K562 (cell line): ENCODE measurements at regions not wholly inside any gene's neighbourhood (a gene's known extent, or its start where the extent isn't known, plus 50 kb on each side); places are given as distances from the start of the nearest gene placed in this dataset.

Source experiments
- ATAC-seq: fragments of 200-7000 bp; cut with Tn5 transposase; 3 replicates; pipeline ENCODE4 v1.9.1; 2020; ENCODE audit warnings: moderate library complexity
- BruUV-seq: library from RNA; stranded (reverse); fragments of 400-500 nt; replicated peaks from 2 replicates; lab custom pipeline; 2021; lab: Mats Ljungman, UMichigan
- CTCF ChIA-PET: fragments of 300-600 bp; formaldehyde crosslinking; extraction: SDS; loops from one replicate; lab custom pipeline; 2021; ENCODE audit warnings: low intra/inter-chr PET ratio; lab: Yijun Ruan, JAX
- POLR2A ChIA-PET: fragments of 300-600, 350-650 bp; sonication (Branson Sonifier 250); formaldehyde crosslinking; extraction: SDS; loops from one replicate; lab custom pipeline; 2021; ENCODE audit warnings: antibody characterized with exemption, inconsistent platforms; lab: Yijun Ruan, JAX
- DNase-seq, 4 experiments: peaks; one replicate each; pipeline versions ENCODE4 v3.0.0 to v3.0.0-alpha.2; 2011 to 2018; ENCODE audit warnings: low spot score in 3 of 4, mixed read lengths in 3 of 4; ENCODE audit errors: extremely low read depth in 1 of 4
- FAIRE-seq: peaks from 2 replicates; lab custom pipeline; 2011; peaks lifted over from hg19 to GRCh38; lab: Jason Lieb, UNC
- H2AFZ ChIP-seq: 2 replicates; pipeline ENCODE4 v1.6.0; 2011; ENCODE audit warnings: low read depth, low read length, control low read depth, inconsistent platforms
- H3K27ac ChIP-seq: fragments of 200-600 bp; 3 replicates; pipeline ENCODE4 v1.8.0; 2011; ENCODE audit warnings: low read depth, mild to moderate bottlenecking, control low read depth, inconsistent platforms, low read length, moderate library complexity, mixed read lengths; ENCODE audit errors: extremely low read depth
- H3K27me3 ChIP-seq, 2 experiments: fragments of 300-600 bp in 1 of 2; 2 replicates in 1 of 2; 3 replicates in 1 of 2; pipeline versions ENCODE4 v1.6.0 to v1.8.0; 2011; ENCODE audit warnings: inconsistent platforms in 2 of 2, low read length in 2 of 2, mild to moderate bottlenecking in 1 of 2, mixed read lengths in 1 of 2, moderate library complexity in 1 of 2; ENCODE audit not compliant: control insufficient read depth in 2 of 2, insufficient read depth in 2 of 2
- H3K36me3 ChIP-seq: fragments of 300-600 bp; 3 replicates; pipeline ENCODE4 v1.8.0; 2011; ENCODE audit warnings: mild to moderate bottlenecking, low read length, inconsistent platforms; ENCODE audit not compliant: control insufficient read depth, insufficient read depth
- H3K4me1 ChIP-seq, 2 experiments: fragments of 200-600 bp in 1 of 2; replicated peaks in 1 of 2; 2 replicates in 1 of 2; 3 replicates in 1 of 2; pipeline versions ENCODE4 v1.5.1 to v1.8.0; 2011; ENCODE audit warnings: inconsistent platforms in 2 of 2, low read length in 2 of 2, mild to moderate bottlenecking in 1 of 2, mixed read lengths in 1 of 2, moderate library complexity in 1 of 2; ENCODE audit not compliant: control insufficient read depth in 2 of 2, insufficient read depth in 2 of 2
- H3K4me2 ChIP-seq: 2 replicates; pipeline ENCODE4 v1.6.1; 2011; ENCODE audit warnings: low read length, control low read depth, inconsistent platforms, mixed read lengths; ENCODE audit not compliant: insufficient read depth
- H3K4me3 ChIP-seq: fragments of 200-600 bp; sonication (generic), shearing (Covaris generic); 2 replicates; pipeline ENCODE4 v1.5.1; 2016; ENCODE audit warnings: control low read depth, inconsistent platforms
- H3K79me2 ChIP-seq: fragments of 200-600 bp; 3 replicates; pipeline ENCODE4 v1.8.0; 2011; ENCODE audit warnings: low read length, inconsistent platforms; ENCODE audit not compliant: control insufficient read depth, insufficient read depth
- H3K9ac ChIP-seq, 2 experiments: 2 replicates each; pipeline versions ENCODE4 v1.6.0 to v1.6.1; 2011; ENCODE audit warnings: low read depth in 2 of 2, low read length in 2 of 2, control low read depth in 1 of 2, inconsistent platforms in 1 of 2, mild to moderate bottlenecking in 1 of 2, mixed read lengths in 1 of 2; ENCODE audit not compliant: insufficient read depth in 1 of 2
- H3K9me1 ChIP-seq: one replicate; pipeline ENCODE4 v1.6.0; 2011; ENCODE audit warnings: inconsistent platforms, mild to moderate bottlenecking, low read length, moderate library complexity; ENCODE audit not compliant: control insufficient read depth, insufficient read depth
- H3K9me3 ChIP-seq: replicated peaks from 2 replicates; pipeline ENCODE4 v1.5.1; 2011; ENCODE audit warnings: low read depth, low read length, inconsistent platforms; ENCODE audit not compliant: control insufficient read depth, insufficient read depth
- H4K20me1 ChIP-seq: replicated peaks from 2 replicates; pipeline ENCODE4 v1.6.1; 2011; ENCODE audit warnings: low read length, inconsistent platforms, mixed read lengths; ENCODE audit not compliant: control insufficient read depth, insufficient read depth
- C11orf30 ChIP-seq: fragments of 450-650 bp; IDR thresholded peaks from 2 replicates; pipeline ENCODE4 v1.6.1; 2016; ENCODE audit warnings: low read depth, mild to moderate bottlenecking
- FOXP1 ChIP-seq: sonication (generic); formaldehyde crosslinking; IDR thresholded peaks from 2 replicates; pipeline ENCODE4 v1.8.0; 2022; ENCODE audit warnings: mild to moderate bottlenecking, missing genetic modification reagents
- ID3 ChIP-seq, 2 experiments: fragments of 250-450 bp in 1 of 2; fragments of 450-650 bp in 1 of 2; sonication (Bioruptor Pico) in 1 of 2; IDR thresholded peaks; 2 replicates each; pipeline versions ENCODE4 v1.6.1 to v1.8.0; 2016 to 2021; ENCODE audit warnings: mild to moderate bottlenecking in 2 of 2, moderate library complexity in 2 of 2, missing compliant biosample characterization in 1 of 2, missing genetic modification characterization in 1 of 2
- IFI16 ChIP-seq: fragments of 250-450 bp; sonication (Bioruptor Pico); IDR thresholded peaks from 2 replicates; pipeline ENCODE4 v2.1.2; 2022; ENCODE audit warnings: mild to moderate bottlenecking, inconsistent platforms
- LARP7 ChIP-seq: fragments of 450-650 bp; IDR thresholded peaks from 2 replicates; pipeline ENCODE4 v1.6.1; 2016
- MYC ChIP-seq, 2 experiments: fragments of 250-450 bp in 1 of 2; sonication (Bioruptor Pico) in 1 of 2; IDR thresholded peaks; 2 replicates each; pipeline versions ENCODE4 v1.5.1 to v1.6.1; 2012 to 2021; ENCODE audit warnings: low read depth in 2 of 2, borderline replicate concordance in 1 of 2, improper control_type of control experiment in 1 of 2, low read length in 1 of 2, mild to moderate bottlenecking in 1 of 2, moderate library complexity in 1 of 2
- WGBS: fragments of 100-300 bp; shearing (Covaris generic); methylation state at CpG from one replicate; pipeline ENCODE4 v1.1.6; 2016; ENCODE audit warnings: low coverage, mixed read lengths; ENCODE audit not compliant: insufficient coverage; ENCODE audit errors: missing lambda C conversion rate; 5-methylcytosine and 5-hydroxymethylcytosine counted together
- in situ Hi-C: fragments of 300-500 bp; cut with MboI; formaldehyde crosslinking; loops from 4 replicates; pipeline ENCODE4 v1.15.0; 2018; ENCODE audit warnings: inconsistent platforms, mixed read lengths
- intact Hi-C: fragments of 100-400 bp; cut with micrococcal nuclease; formaldehyde crosslinking; loops from 2 replicates; pipeline ENCODE4 v1.14.2; 2022
- TF ChIP-seq, protein P1 (sequence below): fragments of 450-650 bp; IDR thresholded peaks from 2 replicates; pipeline ENCODE4 v1.6.1; 2016; ENCODE audit warnings: mild to moderate bottlenecking

DNA sequence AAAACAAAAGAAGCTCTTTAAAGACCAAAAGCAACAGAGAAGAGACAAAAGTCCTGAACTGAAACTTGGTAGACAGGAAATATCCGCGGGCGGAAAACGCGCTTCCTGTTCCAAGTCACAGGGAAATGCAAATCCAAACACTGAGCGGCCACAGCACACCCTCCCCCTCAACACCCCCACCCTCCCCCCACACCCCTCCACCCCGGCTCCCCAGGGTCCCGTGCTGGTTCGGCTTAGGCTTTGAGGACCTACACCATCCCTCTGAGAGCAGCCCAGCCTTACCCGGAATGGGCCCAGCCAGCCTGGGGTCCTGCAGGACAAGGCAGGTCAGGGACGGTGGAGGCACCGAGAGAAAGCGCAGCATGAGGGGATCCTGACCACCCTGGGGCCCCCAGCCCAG is 160.4 kb downstream of the BRD1 start:
- no peak overlapping the region for H2AFZ ChIP-seq
- CTCF ChIA-PET: no interaction called here
- DNase-seq (no peak), ATAC-seq (no peak), FAIRE-seq (no peak)
- H3K4me2 ChIP-seq: no peak overlapping the region
- in situ Hi-C loops (no loop called here), intact Hi-C loops (no loop called here)
- no peaks in the 10 kb centered on the region for H3K36me3 ChIP-seq
- peaks cover 0 to 5% of the 10 kb centered on the region in 2 experiments; a peak in 2 of 5 replicates for H3K4me1 ChIP-seq
- H3K27me3 ChIP-seq: peaks cover 25 to 47% of the 10 kb centered on the region in 2 experiments; a peak in 4 of 5 replicates
- H3K9me1 ChIP-seq: no peaks in the 10 kb centered on the region
- no peak overlapping the region for H3K4me3 ChIP-seq
- no peak overlapping the region for H3K27ac ChIP-seq
- 35% methylated on average over 7 of the region's 13 CpGs for WGBS
- no peaks in the 10 kb centered on the region for H4K20me1 ChIP-seq
- no peak overlapping the region for H3K9ac ChIP-seq
- TF ChIP-seq C11orf30 (no peak), ID3 (CRISPR knock-in tag; IDR thresholded peaks at IDR 0.05) (no peak), ID3 (tag; IDR thresholded peaks at IDR 0.05) (no peak), MYC (IDR thresholded peaks at IDR 0.05; ENCODE audit: low read depth, low read length) (no peak), MYC (CRISPR knock-in tag; IDR thresholded peaks at IDR 0.05; ENCODE audit: borderline replicate concordance, low read depth) (no peak), FOXP1 (CRISPR knock-in tag) (no peak), LARP7 (no peak), IFI16 (CRISPR knock-in tag) (no peak)
- TF ChIP-seq, protein P1, sequence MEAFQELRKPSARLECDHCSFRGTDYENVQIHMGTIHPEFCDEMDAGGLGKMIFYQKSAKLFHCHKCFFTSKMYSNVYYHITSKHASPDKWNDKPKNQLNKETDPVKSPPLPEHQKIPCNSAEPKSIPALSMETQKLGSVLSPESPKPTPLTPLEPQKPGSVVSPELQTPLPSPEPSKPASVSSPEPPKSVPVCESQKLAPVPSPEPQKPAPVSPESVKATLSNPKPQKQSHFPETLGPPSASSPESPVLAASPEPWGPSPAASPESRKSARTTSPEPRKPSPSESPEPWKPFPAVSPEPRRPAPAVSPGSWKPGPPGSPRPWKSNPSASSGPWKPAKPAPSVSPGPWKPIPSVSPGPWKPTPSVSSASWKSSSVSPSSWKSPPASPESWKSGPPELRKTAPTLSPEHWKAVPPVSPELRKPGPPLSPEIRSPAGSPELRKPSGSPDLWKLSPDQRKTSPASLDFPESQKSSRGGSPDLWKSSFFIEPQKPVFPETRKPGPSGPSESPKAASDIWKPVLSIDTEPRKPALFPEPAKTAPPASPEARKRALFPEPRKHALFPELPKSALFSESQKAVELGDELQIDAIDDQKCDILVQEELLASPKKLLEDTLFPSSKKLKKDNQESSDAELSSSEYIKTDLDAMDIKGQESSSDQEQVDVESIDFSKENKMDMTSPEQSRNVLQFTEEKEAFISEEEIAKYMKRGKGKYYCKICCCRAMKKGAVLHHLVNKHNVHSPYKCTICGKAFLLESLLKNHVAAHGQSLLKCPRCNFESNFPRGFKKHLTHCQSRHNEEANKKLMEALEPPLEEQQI: no peak
- H3K9me3 ChIP-seq: no peaks in the 10 kb centered on the region
- H3K79me2 ChIP-seq: no peaks in the 10 kb centered on the region
- POLR2A ChIA-PET: interaction anchor here (0.6 kb wide), 1 partner anchor 10 kb away, joined by 4 read pairs; no protein-coding TSS in a partner anchor
- no TSS peak for BruUV-seq
